HG02623 (cell line): ENCODE measurements at regions not wholly inside any gene's neighbourhood (a gene's known extent, or its start where the extent isn't known, plus 50 kb on each side); places are given as distances from the start of the nearest gene placed in this dataset.

Source experiments
- ATAC-seq: cut with Tn5 transposase; IDR thresholded peaks from one replicate; pipeline ENCODE4 v1.9.1; 2021; ENCODE audit warnings: moderate library complexity; ENCODE audit not compliant: unreplicated experiment

DNA sequence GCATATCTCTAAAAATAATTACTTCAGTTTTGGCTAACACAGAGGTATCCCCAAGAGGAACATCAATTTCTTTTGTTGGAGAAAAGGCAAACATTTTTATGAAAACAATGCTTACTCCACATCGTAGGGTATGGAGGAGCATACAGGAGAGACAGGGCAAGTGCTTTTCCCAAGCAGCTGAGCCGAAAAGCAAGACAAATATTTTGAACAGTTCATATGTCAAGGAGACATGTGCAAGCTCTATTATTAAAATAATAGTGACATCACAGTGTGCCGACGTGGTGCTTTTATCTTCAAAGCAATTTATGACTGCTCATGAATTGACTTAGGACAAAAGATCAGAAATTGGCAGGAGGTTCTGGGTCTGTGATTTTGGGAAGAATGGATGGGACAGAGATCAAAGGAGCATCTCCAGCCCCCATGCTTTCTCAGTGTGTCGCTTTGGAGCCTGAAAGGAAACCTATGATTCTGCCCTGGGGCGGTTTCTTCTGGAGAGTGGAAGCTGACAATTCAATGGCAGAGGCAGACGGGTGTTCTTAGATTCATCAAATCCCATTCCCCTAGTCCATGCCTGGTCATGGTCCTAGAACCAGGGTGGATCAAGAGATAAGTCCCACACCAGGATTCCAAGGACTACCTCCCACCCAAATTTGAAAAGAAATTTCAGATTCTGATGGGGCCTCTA lies 97.1 kb downstream of the JCAD start:
- no peak for ATAC-seq

DNA sequence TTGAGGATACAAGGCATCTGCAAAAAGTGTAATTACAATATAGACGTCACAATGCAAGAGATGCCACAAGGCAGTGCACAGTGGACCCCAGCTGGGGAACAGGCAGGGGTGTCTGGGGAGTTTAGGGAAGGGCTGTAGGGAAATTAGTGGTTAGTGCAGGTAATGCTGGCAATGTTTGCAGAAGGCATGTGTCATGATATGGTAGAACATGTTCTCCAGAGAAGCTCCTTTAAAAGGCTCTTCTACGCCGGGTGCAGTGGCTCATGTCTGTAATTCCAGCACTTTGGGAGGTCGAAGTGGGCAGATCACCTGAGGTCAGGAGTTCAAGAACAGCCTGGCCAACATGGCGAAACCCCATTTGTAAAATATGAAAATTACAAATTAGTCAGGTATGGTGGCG lies 98.0 kb downstream of the JCAD start:
- ATAC-seq: no peak

DNA sequence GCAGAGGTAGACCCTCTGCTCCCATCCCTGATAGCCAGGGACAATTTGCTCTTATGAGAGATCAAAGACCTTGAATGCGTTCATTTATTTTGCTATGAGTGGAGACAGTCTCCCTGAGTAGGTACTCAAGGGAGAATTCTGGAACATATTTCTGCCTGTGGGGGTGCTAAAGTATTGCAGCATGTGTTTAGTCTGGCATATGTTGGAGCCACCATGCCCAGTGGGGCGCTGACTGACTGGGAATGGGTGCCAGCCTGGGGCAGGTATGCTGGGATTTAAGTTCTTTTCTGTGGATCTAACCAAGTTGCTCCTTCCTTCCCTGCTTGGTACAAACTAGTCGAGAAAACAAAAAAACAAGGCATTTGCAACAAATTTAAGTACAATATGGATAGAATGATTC lies 99.1 kb downstream of the JCAD start:
- no peak for ATAC-seq

DNA sequence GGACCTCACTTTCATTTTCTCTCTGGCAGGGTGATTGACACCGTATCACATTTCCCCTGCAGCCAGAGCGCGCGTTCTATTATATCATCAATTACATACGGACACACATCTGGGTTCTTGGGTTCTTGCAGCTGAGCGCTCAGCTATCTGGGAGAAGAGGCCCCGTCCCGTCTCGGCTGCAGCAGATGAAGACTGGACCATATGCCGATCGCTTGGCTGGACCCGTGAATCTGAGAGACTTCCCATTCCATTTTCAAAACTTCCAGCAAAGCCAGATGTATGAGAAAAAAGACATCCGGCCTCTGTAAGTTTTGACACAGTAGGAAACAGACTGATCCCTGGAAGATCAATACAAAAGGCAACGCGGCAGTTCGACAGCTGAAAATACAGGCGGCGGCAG lies 99.8 kb downstream of the JCAD start:
- ATAC-seq: no peak

DNA sequence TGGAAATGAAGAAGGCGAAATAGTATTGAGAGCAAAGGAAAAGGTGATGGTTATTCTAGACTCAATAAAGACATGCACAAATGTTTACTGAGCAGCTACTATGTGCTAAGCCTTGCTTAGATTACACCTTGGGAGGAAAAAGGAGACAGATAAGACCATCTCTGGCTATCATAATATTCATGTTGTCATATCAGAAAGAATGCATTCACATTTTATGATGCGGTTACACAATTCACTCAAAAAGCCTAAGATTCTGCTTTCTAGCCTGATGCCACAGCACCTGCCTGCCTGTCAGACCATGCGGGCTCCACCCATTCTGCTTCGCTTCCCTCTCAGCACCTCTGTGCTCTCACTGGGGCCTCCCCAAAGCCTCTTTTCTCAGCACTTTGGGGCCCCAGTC lies 100.9 kb downstream of the JCAD start:
- ATAC-seq: no peak

DNA sequence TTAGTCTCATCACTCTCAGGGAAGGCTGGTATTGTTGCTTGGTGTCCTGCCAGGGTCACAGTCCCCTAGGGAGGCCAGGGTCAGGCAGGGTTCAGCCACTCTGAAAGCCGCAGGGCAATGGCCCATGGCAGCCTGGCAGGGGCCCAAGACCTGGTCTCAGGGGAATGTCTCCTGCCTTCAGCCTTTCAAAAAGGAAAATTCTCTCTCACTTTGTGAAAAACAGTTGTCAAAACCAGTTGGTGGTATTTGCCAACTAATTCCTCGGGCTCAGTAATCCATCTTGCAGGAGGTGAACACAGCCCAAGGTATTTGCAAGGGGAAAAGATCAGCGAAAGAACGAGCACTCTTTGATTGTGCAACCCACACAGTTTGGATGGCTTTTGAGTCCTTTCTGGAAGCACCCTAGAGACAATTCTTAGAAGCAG lies 101.5 kb downstream of the JCAD start:
- ATAC-seq: no peak

DNA sequence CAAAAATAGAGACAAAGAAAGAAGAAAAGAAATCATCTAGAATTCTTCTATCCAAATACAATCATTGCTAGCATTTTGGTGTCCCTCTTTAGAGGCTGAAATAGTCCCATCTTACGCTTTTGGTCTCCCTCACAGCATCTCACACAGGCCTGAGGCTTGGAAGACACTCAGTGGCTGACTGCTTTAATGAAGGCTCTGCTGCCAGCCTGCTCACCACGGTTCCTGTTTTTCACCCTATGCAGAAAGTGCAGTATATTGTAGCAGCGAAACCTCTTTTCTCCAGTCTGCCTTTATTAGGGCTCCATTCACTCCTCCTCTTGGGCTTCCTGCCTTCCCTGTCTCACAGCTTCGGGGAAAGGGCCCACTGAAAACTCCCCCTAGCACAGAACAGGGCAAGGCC lies 102.2 kb downstream of the JCAD start:
- no peak for ATAC-seq

DNA sequence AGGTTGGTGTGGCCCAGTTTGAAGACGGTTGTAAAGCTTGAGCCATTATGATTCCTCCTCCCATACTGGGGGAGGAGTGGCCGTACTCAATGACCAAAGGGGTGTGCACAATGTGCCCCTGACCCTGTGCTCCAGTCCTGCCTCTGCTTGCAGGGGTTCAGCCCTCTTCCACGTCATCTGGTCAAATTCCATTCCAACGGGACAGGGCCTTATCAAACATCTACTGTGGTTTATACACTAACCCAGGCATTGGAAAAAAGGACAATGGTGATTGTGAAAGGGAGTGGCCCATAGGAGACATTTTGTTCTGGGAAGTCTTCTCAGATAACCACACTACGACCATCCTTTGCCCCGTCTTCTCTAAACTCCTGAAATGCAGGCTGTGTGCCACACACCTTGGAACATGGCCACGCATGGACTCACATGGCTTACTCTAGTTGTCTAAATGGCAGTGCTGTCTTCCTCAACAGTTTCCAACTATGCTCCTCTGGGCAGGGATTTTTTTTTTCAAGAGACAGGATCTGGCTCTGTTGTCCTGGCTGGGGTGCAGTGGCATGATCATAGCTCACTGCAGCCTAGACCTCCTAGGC lies 103.0 kb downstream of the JCAD start:
- no peak for ATAC-seq

DNA sequence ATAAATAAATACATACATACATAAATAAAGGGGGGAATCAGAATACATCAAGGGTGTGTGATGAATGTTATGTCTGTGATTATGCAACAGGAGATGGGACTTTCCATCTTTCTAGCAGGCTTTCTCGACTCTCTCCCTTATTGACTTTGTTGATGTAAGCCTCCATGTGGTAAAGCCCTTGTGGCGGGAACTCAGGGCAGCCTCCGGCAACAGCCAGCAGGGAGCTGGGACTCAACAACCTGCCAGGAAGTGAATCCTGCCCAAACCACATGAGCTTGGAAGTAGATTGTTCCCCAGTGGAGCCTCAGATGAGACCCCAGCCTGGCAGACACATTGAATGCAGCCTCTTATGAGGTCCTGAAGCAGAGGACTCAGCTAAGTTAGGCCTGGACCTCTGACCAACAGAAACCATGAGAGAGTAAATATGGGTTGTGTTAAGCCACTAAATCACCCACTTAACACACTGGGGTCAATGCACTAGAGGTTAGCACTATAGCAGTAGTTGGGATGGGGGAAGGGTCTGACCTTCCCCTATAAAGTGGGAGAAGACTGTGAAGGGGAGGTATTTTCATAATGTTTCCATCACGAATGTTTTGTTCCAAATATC lies 104.0 kb downstream of the JCAD start:
- no peak for ATAC-seq

DNA sequence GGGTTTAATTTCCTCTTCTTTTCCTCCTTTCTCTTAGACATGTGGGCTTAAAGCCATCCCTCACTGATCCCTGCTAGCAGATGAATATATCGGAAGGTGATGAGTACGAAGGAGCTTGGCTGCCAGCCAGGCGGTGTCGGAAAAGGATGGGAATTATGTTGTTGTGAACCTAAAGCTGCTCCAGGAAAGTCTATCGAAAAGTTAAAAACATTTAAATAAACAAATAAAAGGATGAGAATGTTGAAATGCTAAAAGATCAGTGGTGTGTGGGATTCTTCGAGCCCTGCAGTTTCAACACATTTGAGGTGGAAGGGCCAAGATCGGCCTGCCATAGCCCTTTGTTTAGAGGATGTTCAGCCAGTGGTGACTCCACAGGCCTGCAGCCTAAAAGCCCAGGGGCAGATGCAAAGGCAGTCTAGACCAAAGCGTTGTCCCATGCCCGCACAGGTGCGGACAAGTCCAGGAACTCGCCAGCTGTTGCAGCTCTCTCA lies 107.9 kb downstream of the JCAD start:
- no peak for ATAC-seq

DNA sequence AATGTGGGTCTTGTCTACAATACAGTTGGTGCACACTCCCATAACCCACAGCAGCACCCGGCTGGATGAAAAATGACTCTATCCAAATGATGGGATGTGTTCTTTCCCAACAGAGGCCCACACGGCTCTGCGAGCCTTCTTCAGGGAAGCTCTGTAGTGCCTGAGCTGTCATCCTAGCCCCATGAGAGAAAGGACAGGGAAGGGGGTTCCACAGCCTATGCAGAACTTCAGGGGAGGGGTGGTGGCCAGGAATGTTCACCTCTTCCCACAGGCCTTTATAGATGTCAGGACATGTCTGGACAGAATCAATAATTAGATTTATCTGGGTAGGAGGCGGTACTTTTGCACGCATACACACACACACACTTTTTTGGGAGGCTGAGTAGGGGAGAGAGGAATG lies 109.0 kb downstream of the JCAD start:
- no peak for ATAC-seq

DNA sequence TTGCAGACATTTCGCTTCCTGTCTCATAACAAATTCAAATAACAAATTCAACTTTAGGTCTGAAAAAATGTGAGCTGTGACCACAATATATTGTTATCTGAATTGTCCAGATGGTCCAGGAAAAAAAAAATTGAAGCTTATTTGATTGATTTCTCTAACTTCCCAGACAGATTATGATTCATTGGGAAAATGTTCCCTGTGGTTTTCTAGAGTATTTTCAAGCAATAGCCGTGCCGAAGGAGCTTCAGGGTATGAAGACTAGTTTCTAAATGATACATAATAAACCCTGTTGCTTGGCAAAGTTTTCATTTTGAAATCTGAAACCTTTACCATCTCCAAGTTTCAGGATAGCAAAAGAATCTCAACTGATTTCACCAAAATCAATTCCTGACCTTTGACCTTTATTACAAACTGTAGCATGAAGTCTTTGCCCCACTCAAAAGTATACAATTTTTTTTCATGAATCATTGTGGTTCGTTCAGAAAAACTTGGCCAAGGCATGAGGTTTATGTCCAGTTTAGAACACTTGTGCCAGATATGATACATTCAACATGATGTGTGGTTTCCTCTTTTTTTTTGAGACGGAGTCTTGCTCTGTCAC lies 109.9 kb downstream of the JCAD start:
- ATAC-seq: no peak

DNA sequence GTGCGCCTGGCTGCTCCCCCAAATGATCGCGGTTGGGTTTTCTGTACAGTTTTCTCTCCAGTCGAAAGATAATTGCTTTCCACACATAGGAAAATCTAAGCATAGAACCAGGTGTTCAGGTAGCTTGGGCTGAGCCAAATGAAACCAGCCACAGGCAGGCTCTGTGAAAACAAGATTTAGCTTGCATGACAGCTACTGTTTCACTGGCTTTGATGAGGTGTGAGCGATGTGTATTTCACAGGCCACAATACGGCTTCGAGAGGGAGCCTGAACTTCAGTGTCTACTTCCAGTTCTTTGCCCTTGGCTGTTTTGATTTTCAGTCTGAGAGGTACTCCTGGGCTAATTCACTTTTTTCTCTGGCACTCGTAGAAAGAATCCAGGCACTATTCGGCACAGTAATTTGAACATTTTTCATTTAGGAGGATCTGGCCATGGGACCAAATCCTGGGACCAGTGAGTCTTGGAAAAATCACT lies 110.5 kb downstream of the JCAD start:
- no peak for ATAC-seq

DNA sequence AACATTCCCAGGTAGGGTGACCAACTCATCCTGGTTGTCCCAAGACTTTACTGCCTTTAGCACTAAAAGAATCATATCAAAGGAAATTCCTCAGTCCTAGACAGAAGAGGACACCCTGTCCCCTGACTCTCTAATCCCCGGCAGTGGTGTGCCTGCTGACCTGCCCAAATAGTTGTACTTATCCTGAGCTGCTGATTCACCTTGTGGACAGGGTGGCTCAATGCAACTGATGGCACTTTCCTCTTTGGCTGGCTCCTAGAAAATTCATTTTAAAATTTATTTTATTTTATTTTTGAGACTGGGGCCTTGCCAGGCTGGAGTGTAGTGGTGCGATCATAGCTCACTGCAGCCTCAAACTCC lies 111.7 kb downstream of the JCAD start:
- no peak for ATAC-seq

DNA sequence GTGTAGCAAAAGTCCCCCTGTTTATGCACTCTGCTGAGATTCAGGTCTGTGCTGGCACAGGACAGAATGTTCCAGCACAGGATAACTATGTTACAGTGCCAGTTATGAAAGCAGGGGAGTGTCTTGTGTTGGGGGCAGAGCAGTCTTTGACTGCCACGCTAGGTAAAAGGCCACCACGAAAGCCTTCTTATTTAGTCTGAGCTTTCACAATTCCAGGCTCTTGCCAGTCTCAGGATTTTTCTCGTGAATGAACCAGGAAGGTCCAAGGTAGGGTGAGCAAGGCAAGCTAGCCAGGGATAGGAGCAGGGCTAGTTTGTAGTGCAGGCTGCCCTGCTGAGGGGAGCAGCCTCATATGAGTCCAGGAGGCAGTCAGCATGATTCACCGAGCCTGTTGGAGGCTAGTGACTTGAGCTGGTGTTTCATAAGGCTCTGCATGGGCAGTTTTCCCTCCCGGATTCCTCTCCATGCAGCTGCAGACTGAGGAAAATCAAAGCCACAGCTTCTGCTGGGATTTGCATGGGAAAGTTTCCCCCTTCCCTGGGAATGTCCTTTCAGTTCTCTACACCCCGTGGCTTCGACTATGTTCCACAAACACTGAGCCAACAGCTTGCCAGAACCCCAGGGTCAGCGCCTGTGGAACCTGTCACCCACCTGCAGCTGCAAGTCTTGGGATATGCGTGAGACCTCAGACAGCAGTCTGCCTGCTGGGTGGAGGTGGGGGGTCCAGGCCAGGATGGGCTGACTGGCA lies 112.3 kb downstream of the JCAD start:
- no peak for ATAC-seq

DNA sequence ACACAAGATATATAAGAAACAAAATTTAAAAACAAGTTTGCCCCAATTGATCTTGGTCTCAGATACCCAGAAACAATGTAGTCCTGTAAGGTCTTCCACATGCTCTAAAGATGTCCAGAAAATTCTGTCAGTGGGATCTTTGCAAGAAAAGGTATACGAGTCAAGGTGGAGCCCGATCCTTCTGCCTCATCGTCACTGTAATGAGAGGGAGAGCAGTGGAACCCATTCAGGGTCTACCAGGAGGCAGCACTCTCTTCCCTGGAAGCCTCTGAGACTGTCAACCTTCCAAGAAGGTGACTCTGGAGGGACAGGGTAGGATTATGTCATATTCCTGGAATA lies 112.8 kb downstream of the JCAD start:
- ATAC-seq: no peak

DNA sequence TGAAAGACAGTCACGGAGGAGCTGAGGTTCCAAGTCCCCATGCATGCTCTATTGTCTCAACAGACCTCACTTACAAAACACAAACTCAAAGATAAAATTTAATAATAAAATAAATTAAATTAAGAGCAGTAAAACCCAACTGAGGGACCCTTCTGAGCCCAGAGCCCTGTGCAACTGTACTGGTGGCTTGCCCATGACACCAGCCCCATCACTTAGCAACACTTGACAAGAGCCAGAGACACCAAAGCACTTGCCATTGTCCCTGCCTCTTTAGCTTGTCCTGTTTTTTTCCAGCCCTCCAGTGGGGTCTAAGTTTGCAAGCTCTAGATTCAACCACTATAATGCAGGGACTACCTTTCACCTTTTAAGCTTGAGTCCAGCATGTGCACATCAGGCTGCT lies 117.9 kb downstream of the JCAD start:
- no peak for ATAC-seq

DNA sequence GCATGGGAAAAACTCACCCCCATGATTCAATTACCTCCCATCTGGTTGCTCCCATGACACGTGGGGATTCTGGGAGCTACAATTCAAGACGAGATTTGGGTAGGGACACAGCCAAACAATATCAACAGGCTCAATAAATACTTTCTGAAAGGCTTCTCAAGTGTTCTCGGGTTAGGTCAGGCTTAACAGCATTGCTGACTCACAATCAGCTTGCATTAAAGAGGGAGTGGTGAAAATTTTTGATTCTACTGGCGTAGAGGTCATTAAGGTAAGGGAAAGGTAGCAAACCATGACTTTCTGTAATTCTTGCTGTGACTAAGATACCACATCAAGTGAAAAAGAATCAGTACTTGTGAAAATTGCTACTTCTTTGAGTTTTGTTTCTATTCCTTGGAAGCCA lies 126.4 kb downstream of the JCAD start:
- ATAC-seq: no peak

DNA sequence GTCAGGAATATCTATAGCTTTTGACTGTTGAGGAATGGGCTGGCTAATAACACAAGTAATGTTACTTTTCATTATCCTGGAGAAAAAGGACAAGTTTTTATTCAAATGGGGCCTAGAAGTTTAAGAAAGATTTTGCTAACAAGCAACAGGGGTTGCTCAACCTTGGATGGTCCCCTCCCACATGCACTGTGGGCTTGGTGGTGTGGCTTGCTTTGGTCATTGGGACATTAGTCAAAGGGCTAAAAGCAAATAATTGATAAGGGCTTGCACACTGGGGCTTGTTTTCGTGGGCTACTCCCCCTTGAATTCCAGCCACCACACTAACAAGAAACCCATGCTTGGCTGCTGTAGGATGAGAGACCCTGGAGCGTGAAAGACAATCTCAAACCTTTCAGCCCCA lies 127.6 kb downstream of the JCAD start:
- ATAC-seq: no peak

DNA sequence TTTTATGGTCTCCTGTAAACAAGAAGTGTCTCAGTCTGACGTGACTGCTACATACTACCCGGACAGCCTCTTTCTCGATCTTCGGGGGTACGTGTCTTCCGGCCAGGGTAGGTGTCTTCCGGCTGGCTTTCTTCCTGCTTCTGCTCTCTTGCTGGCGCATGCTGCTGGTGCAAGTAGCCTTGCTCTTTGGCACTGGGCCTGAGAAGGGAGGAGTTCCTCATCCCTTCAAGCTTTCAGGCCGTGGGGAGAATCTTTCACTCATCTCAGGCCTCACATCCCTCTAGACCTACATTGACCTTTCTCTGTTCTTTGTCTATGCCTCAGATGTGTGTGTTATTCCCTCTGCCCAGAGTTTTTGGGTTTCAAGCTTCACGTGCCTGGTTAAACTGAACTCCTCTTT lies 130.4 kb downstream of the JCAD start:
- ATAC-seq: no peak

DNA sequence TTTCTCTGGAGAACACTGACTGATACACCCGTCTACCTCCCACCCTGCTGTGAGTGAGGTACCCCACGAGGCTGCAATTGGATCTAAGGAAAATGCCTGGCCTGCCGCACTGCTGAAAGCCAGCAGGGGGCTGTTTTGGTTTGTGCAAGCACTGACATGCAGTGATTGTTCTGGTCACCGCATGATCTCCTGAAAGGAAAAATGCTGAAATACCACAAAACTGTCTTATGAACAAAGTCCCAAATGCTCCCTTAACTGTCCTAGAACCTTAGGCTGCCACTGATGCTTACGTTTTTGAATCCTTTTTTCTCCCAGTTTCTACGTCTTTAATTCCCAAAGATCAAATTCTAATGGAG lies 132.7 kb downstream of the JCAD start:
- no peak for ATAC-seq
